Right atrium auricular region (tissue), 2 donors: ENCODE measurements at regions not wholly inside any gene's neighbourhood (a gene's known extent, or its start where the extent isn't known, plus 50 kb on each side); places are given as distances from the start of the nearest gene placed in this dataset.

Source experiments
- DNase-seq: peaks from one replicate; pipeline ENCODE4 v3.0.0-alpha.2; 2019; ENCODE audit warnings: low spot score
- H3K27ac ChIP-seq, 2 donors: fragments of 200-600 bp; sonication (generic); 1 replicate in 1 of 2; 2 replicates in 1 of 2; pipeline ENCODE4 v1.5.1; 2016 to 2019
- H3K27me3 ChIP-seq, 2 donors: fragments of 200-600 bp; sonication (generic); one replicate each; pipeline versions ENCODE4 v1.5.1 to v1.6.0; 2017 to 2019
- H3K36me3 ChIP-seq: fragments of 200-600 bp; sonication (generic); one replicate; pipeline ENCODE4 v1.5.1; 2016
- H3K4me1 ChIP-seq, 2 donors: fragments of 200-600 bp; sonication (generic); one replicate each; pipeline versions ENCODE4 v1.5.1 to v1.6.0; 2017 to 2019
- H3K4me3 ChIP-seq, 2 donors: fragments of 200-600 bp; sonication (generic); 1 replicate in 1 of 2; 2 replicates in 1 of 2; pipeline ENCODE4 v1.5.1; 2017 to 2019; ENCODE audit warnings: mild to moderate bottlenecking in 1 of 2, moderate library complexity in 1 of 2
- H3K9me3 ChIP-seq, 2 donors: fragments of 200-600 bp; sonication (generic); one replicate each; pipeline ENCODE4 v1.5.1; 2019
- CTCF ChIP-seq, 2 donors: fragments of 200-600 bp; sonication (generic); IDR thresholded peaks; one replicate each; pipeline ENCODE4 v1.5.1; 2019; ENCODE audit warnings: antibody characterized with exemption in 2 of 2

GRCh38 chr18:27609221-27609620, 424.1 kb upstream of the CHST9 start:
- Histone ChIP-seq H3K4me1 (no peaks in the 10 kb centered on the region), H3K9me3 (no peaks in the 10 kb centered on the region), H3K27ac (no peak overlapping the region), H3K36me3 (no peaks in the 10 kb centered on the region), H3K4me3 (no peak overlapping the region), H3K27me3 (no peaks in the 10 kb centered on the region)
- DNase-seq = no peak
- TF ChIP-seq CTCF (IDR thresholded peaks at IDR 0.05) = no peak

GRCh38 chr18:27608742-27609141, 423.6 kb upstream of the CHST9 start:
- TF ChIP-seq CTCF (IDR thresholded peaks at IDR 0.05) = peak in 1 of 2 donors; percentile 26
- no peak for DNase-seq
- no peak overlapping the region for H3K27ac ChIP-seq
- H3K27me3 ChIP-seq = no peaks in the 10 kb centered on the region
- H3K4me1 ChIP-seq = no peaks in the 10 kb centered on the region
- H3K9me3 ChIP-seq = no peaks in the 10 kb centered on the region
- H3K36me3 ChIP-seq = no peaks in the 10 kb centered on the region
- H3K4me3 ChIP-seq = no peak overlapping the region

- Histone ChIP-seq H3K27ac (no peak overlapping the region), H3K36me3 (no peaks in the 10 kb centered on the region), H3K9me3 (no peaks in the 10 kb centered on the region), H3K27me3 (no peaks in the 10 kb centered on the region), H3K4me1 (no peaks in the 10 kb centered on the region), H3K4me3 (no peak overlapping the region)
- no peak for DNase-seq
- TF ChIP-seq CTCF (IDR thresholded peaks at IDR 0.05) = no peak
These were observed 423.1 kb upstream of the CHST9 start for GRCh38 chr18:27608174-27608573.

- no peaks in the 10 kb centered on the region for H3K36me3 ChIP-seq
These were observed 421.6 kb upstream of the CHST9 start for GRCh38 chr18:27606741-27607140.

GRCh38 chr18:27605107-27605834, 420.2 kb upstream of the CHST9 start:
- Histone ChIP-seq H3K36me3 (no peaks in the 10 kb centered on the region), H3K4me3 (no peak overlapping the region), H3K27ac (no peak overlapping the region), H3K27me3 (no peaks in the 10 kb centered on the region), H3K4me1 (no peaks in the 10 kb centered on the region), H3K9me3 (no peaks in the 10 kb centered on the region)
- peak; percentile 57 to 83 for TF ChIP-seq CTCF (IDR thresholded peaks at IDR 0.05)
- DNase-seq = peak; percentile 66

More at GRCh38 chr18:27606741-27607140, 421.6 kb upstream of the CHST9 start:
- Histone ChIP-seq H3K27me3 (no peaks in the 10 kb centered on the region), H3K4me1 (no peaks in the 10 kb centered on the region), H3K4me3 (no peak overlapping the region), H3K9me3 (no peaks in the 10 kb centered on the region), H3K27ac (no peak overlapping the region)
- no peak for TF ChIP-seq CTCF (IDR thresholded peaks at IDR 0.05)
- no peak for DNase-seq

- DNase-seq = no peak
- Histone ChIP-seq H3K36me3 (no peaks in the 10 kb centered on the region), H3K4me1 (no peaks in the 10 kb centered on the region), H3K27me3 (no peaks in the 10 kb centered on the region), H3K4me3 (no peak overlapping the region), H3K27ac (no peak overlapping the region), H3K9me3 (no peaks in the 10 kb centered on the region)
- no peak for TF ChIP-seq CTCF (IDR thresholded peaks at IDR 0.05)
These were observed 419.5 kb upstream of the CHST9 start for GRCh38 chr18:27604583-27604982.
